GM21528 (cell line): ENCODE measurements at regions not wholly inside any gene's neighbourhood (a gene's known extent, or its start where the extent isn't known, plus 50 kb on each side); places are given as distances from the start of the nearest gene placed in this dataset.
"Not testable (repeated sequence)": the region's sequence is repeated elsewhere in the genome, so short reads cannot be mapped to it uniquely, and the experiment has no call there.

Experiments used
- ATAC-seq: cut with Tn5 transposase; IDR thresholded peaks from one replicate; pipeline ENCODE4 v1.9.1; 2021; ENCODE audit warnings: mild to moderate bottlenecking, moderate library complexity; ENCODE audit not compliant: unreplicated experiment, low FRiP score

- no peak for ATAC-seq
Measured at GRCh38 chr14:44453433-44454171, 53.5 kb downstream of the FSCB start.

- not testable (repeated sequence) for ATAC-seq
Measured at GRCh38 chr14:44450232-44450631, 56.9 kb downstream of the FSCB start.

- no peak for ATAC-seq
Measured at GRCh38 chr14:44449680-44450079, 57.4 kb downstream of the FSCB start.

GRCh38 chr14:44448951-44449358, 58.1 kb downstream of the FSCB start:
- ATAC-seq, result no peak

- no peak for ATAC-seq
Measured at GRCh38 chr14:44446965-44447364, 60.1 kb downstream of the FSCB start.

GRCh38 chr14:44444454-44444853, 62.6 kb downstream of the FSCB start:
- ATAC-seq, result no peak

- ATAC-seq, result no peak
Measured at GRCh38 chr14:44438936-44439335, 68.1 kb downstream of the FSCB start.

GRCh38 chr14:44438221-44438620, 68.9 kb downstream of the FSCB start:
- ATAC-seq, result no peak

GRCh38 chr14:44436458-44436857, 70.6 kb downstream of the FSCB start:
- ATAC-seq, result no peak

- ATAC-seq, result no peak
Measured at GRCh38 chr14:44428231-44428945, 78.7 kb downstream of the FSCB start.

- no peak for ATAC-seq
Measured at GRCh38 chr14:44422699-44423098, 84.4 kb downstream of the FSCB start.

- ATAC-seq, result no peak
Measured at GRCh38 chr14:44420226-44420625, 86.9 kb downstream of the FSCB start.

GRCh38 chr14:44418856-44419255, 88.2 kb downstream of the FSCB start:
- no peak for ATAC-seq

GRCh38 chr14:44417809-44418208, 89.3 kb downstream of the FSCB start:
- ATAC-seq, result no peak

- ATAC-seq, result no peak
Measured at GRCh38 chr14:44414646-44415045, 92.4 kb downstream of the FSCB start.

GRCh38 chr14:44412858-44413569, 94.1 kb downstream of the FSCB start:
- no peak for ATAC-seq

GRCh38 chr14:44405011-44405486, 102.0 kb downstream of the FSCB start:
- ATAC-seq, result no peak

- ATAC-seq, result no peak
Measured at GRCh38 chr14:44404599-44404998, 102.5 kb downstream of the FSCB start.

GRCh38 chr14:44404036-44404435, 103.0 kb downstream of the FSCB start:
- no peak for ATAC-seq

GRCh38 chr14:44403193-44403592, 103.9 kb downstream of the FSCB start:
- ATAC-seq, result no peak

GRCh38 chr14:44396226-44396625, 110.9 kb downstream of the FSCB start:
- no peak for ATAC-seq
